ENCODE measurements at regions not wholly inside any gene's neighbourhood (a gene's known extent, or its start where the extent isn't known, plus 50 kb on each side); places are given as distances from the start of the nearest gene placed in this dataset.

- Histone ChIP-seq H4K5ac (ENCODE audit: insufficient read length, low read depth, low read length) (no peak overlapping the region), H3K23me2 (ENCODE audit: low read depth, low read length) (no peaks in the 10 kb centered on the region), H3K36me3 (ENCODE audit: control insufficient read depth in 2 of 4, insufficient read depth in 4 of 4, low read length in 3 of 4) (no peaks in the 10 kb centered on the region), H3K4me1 (replicated peaks in 1 of 4; ENCODE audit: control insufficient read depth in 3 of 4, insufficient read depth in 4 of 4, low read length in 3 of 4) (peaks cover 0 to 14% (median 7%) of the 10 kb centered on the region in 4 experiments; a peak in 5 of 7 replicates), H3K9ac (replicated peaks in 1 of 4; ENCODE audit: extremely low read depth in 1 of 4, low read depth in 3 of 4, low read length in 3 of 4) (no peak overlapping the region), H2BK5ac (ENCODE audit: low read depth, low read length) (no peak overlapping the region), H2BK12ac (ENCODE audit: low read depth, low read length) (no peak overlapping the region), H2BK20ac (ENCODE audit: low read length) (0 out of 2 replicates have a peak overlapping the region, but pooled peaks have one; percentile 13), H3K79me2 (ENCODE audit: control insufficient read depth in 1 of 2, insufficient read depth in 2 of 2, low read length in 2 of 2) (no peaks in the 10 kb centered on the region), H3K14ac (ENCODE audit: insufficient read length) (no peak overlapping the region), H4K8ac (ENCODE audit: extremely low read depth, insufficient read depth, low read length) (peak overlapping the region; percentile 19; the same call in 1 of the 2 replicates), H3K27ac (ENCODE audit: low read depth, low read length) (no peak overlapping the region), H2AFZ (ENCODE audit: low read length) (no peak overlapping the region), H3K4ac (replicated peaks; ENCODE audit: insufficient read length, low read depth, low read length) (no peak overlapping the region), H2BK15ac (ENCODE audit: low read length) (no peak overlapping the region), H3K56ac (replicated peaks; ENCODE audit: insufficient read length, low read depth, low read length) (no peak overlapping the region), H3K9me3 (ENCODE audit: insufficient read depth in 2 of 2, low read depth in 1 of 2, low read length in 1 of 2) (no peaks in the 10 kb centered on the region), H3K4me3 (ENCODE audit: extremely low read depth in 1 of 4, insufficient read depth in 2 of 4, low read depth in 3 of 4, low read length in 4 of 4) (no peak overlapping the region), H3K79me1 (ENCODE audit: low read depth, low read length) (no peaks in the 10 kb centered on the region), H3K27me3 (replicated peaks in 1 of 4; ENCODE audit: control insufficient read depth in 3 of 4, extremely low read depth in 1 of 4, insufficient read depth in 3 of 4, low read length in 3 of 4) (no peaks in the 10 kb centered on the region), H3K18ac (ENCODE audit: extremely low read depth, low read length) (no peak overlapping the region), H4K91ac (replicated peaks; ENCODE audit: insufficient read length, low read length) (no peak overlapping the region), H2BK120ac (replicated peaks; ENCODE audit: low read depth, low read length) (no peak overlapping the region), H4K20me1 (replicated peaks in 1 of 2; ENCODE audit: control insufficient read depth in 1 of 2, insufficient read depth in 2 of 2, low read length in 2 of 2) (no peaks in the 10 kb centered on the region), H3K23ac (ENCODE audit: insufficient read length) (no peak overlapping the region), H2AK5ac (ENCODE audit: low read depth, low read length) (no peak overlapping the region), H3K4me2 (ENCODE audit: insufficient read depth in 1 of 2, low read depth in 2 of 2, low read length in 2 of 2) (no peak overlapping the region)
- ChIA-PET CTCF (ENCODE audit: partially characterized antibody) (no interaction called here), POLR2A (ENCODE audit: partially characterized antibody) (no interaction called here)
- no peak for DNase-seq (ENCODE audit: low read depth in 1 of 2, low spot score in 2 of 2)
- TF ChIP-seq GABPA (IDR thresholded peaks at IDR 0.05; ENCODE audit: borderline replicate concordance, insufficient read depth, low read length) (no peak), EP300 (IDR thresholded peaks at IDR 0.05; ENCODE audit: borderline replicate concordance in 1 of 2, low read depth in 2 of 2, low read length in 2 of 2) (no peak)
- 72% methylated on average over 4 of the region's 6 CpGs; no CpG with 5 or more reads in 1 of the 2 experiments for WGBS, 2 experiments (ENCODE audit: extremely low coverage in 1 of 2, insufficient coverage in 1 of 2, insufficient read length in 1 of 2, insufficient replicate concordance in 2 of 2, low coverage in 1 of 2, low lambda C conversion rate in 2 of 2, missing lambda C conversion rate in 1 of 2)
- FAIRE-seq = no peak
These were observed 52.4 kb upstream of the CDKN3 start for GRCh38 chr14:54344445-54344844.
